GM10266 (cell line): ENCODE measurements at regions not wholly inside any gene's neighbourhood (a gene's known extent, or its start where the extent isn't known, plus 50 kb on each side); places are given as distances from the start of the nearest gene placed in this dataset.
"Not testable (repeated sequence)": the region's sequence is repeated elsewhere in the genome, so short reads cannot be mapped to it uniquely, and the experiment has no call there.

ENCODE experiments used
- DNase-seq: peaks from one replicate; pipeline ENCODE4 v3.0.0; 2012; ENCODE audit errors: extremely low spot score
- CTCF ChIP-seq: IDR thresholded peaks from 2 replicates; pipeline ENCODE4 v1.5.1; 2012; ENCODE audit warnings: mild to moderate bottlenecking, low read depth; ENCODE audit not compliant: control insufficient read depth, insufficient read depth; ENCODE audit errors: missing control alignments

DNA sequence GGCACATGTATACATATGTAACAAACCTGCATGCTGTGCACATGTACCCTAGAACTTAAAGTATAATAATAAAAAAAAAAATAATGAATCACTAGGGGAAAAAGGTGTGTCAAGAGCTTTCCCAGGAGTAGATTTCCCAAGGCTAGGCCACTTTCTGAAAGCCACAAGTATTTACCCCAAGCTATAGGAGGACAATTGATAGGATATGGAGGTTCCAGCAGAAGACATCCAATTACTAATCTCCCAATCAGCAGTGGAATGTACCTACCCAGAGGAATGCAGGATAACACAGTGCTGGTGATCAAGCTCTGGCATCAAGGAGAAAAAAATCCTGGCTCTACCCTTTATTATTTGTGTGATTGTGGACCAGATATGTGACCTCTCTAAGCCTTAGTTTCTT, 562.7 kb downstream of the RFPL4B start:
- no peak for DNase-seq
- no peak for TF ChIP-seq CTCF

GRCh38 chr6:112910256-112910655, 563.1 kb downstream of the RFPL4B start:
- DNase-seq: no peak
- TF ChIP-seq CTCF: no peak

DNA sequence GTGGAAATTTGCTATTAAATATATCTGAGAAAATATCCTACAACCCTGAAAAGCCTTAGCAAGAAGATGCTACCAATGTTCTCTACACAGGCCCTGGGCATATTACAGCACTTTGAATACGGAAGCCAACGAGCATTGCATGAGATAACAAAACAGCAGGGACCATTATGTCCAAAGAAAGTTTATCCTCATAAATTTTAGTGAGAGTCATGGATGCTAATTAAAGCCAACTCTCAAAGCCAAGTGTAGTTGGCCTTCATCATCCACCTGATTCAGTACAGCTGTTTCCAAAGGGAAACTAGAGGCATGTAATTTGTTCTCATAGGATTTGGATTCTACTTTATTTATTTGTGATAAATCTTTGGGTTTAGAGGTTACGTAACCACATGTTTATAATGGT, 564.8 kb downstream of the RFPL4B start:
- no peak for DNase-seq
- no peak for TF ChIP-seq CTCF

DNA sequence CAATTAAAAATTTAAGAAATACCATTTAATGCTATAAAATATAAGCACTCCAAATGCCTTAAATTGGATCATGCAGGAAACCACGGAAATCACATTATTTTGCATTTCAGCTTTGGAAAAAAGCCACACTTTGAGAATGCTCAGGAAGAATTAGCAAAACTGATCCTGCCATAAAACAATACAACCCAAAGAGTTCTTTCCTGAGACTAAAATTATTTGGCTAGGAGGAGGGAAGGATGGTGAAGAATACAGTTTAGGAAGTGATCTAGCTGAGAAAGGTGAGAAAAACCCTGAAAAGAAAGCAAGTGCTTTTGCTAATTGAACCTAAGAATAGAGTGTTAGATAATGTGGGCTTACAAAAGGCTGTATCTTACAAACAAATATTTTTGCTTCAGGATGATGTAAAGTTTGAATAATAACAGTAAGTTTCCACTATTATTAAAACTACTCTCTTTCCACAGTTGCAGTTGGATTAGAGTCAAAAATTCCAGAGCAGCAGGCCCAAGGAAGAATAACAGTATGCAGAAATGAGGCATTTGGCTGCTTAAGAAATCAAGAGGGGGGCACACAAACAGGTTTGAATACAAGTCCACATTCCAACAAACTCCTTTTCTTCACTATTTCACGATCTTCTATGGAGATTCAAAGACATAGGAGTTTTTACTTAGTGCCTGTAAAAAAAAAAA, 565.4 kb downstream of the RFPL4B start:
- TF ChIP-seq CTCF: no peak
- no peak for DNase-seq

DNA sequence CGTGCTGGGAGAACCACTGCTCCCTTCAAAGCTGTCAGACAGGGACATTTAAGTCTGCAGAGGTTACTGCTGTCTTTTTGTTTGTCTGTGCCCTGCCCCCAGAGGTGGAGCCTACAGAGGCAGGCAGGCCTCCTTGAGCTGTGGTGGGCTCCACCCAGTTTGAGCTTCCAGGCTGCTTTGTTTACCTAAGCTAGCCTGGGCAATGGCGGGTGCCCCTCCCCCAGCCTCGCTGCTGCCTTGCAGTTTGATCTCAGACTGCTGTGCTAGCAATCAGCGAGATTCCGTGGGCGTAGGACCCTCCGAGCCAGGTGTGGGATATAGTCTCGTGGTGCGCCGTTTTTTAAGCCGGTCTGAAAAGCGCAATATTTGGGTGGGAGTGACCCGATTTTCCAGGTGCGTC, 572.6 kb downstream of the RFPL4B start:
- DNase-seq: not testable (repeated sequence)

DNA sequence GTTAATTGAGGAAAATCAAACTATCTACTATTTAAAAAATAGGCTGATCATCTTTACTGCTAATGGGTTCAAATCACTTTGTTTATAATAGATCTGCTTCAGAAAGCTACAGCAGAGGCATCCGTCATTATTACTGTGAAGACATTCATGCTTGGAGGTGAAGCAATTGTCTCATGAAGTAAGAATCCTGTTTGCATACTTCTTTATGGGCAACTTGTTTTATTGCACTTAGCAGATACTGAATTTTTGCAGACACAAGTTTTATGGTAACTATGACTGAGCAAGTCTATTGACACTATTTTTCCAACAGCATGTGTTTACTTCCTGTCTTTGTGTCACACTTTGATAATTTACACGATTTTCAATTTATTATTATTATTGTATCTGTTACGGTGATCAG, 573.9 kb downstream of the RFPL4B start:
- TF ChIP-seq CTCF: no peak
- no peak for DNase-seq

- no peak for TF ChIP-seq CTCF
These were observed 576.9 kb downstream of the RFPL4B start for GRCh38 chr6:112923940-112924587.

More at GRCh38 chr6:112923940-112924587, 576.9 kb downstream of the RFPL4B start:
- no peak for DNase-seq
